CD14-positive monocyte (primary cell): ENCODE measurements at regions not wholly inside any gene's neighbourhood (a gene's known extent, or its start where the extent isn't known, plus 50 kb on each side); places are given as distances from the start of the nearest gene placed in this dataset.

ENCODE experiments used
- DNase-seq, 3 donors: peaks; one replicate each; pipeline ENCODE4 v3.0.0-alpha.2; 2011 to 2022
- H2AFZ ChIP-seq: 2 replicates; pipeline ENCODE4 v1.6.0; 2012; ENCODE audit warnings: mild to moderate bottlenecking, low read depth, low read length, inconsistent platforms; ENCODE audit not compliant: insufficient read depth, poor library complexity, severe bottlenecking
- H3K27ac ChIP-seq, 2 donors: 1 replicate in 1 of 2; 2 replicates in 1 of 2; pipeline ENCODE4 v1.5.1; 2012 to 2013; ENCODE audit warnings: low read length in 2 of 2, control low read depth in 1 of 2, inconsistent platforms in 1 of 2, low read depth in 1 of 2, mild to moderate bottlenecking in 1 of 2
- H3K27me3 ChIP-seq, 2 donors: one replicate each; pipeline versions ENCODE4 v1.6.0 to v1.6.1; 2011 to 2013; ENCODE audit warnings: low read length in 2 of 2; ENCODE audit not compliant: control insufficient read depth in 2 of 2, insufficient read depth in 2 of 2
- H3K36me3 ChIP-seq, 2 donors: replicated peaks in 1 of 2; 1 replicate in 1 of 2; 2 replicates in 1 of 2; pipeline versions ENCODE4 v1.5.1 to v1.6.1; 2012 to 2013; ENCODE audit warnings: low read length in 2 of 2, control low read depth in 1 of 2, inconsistent platforms in 1 of 2, mild to moderate bottlenecking in 1 of 2; ENCODE audit not compliant: insufficient read depth in 2 of 2, control insufficient read depth in 1 of 2
- H3K4me1 ChIP-seq, 2 donors: 1 replicate in 1 of 2; 2 replicates in 1 of 2; pipeline versions ENCODE4 v1.5.1 to v1.6.1; 2012 to 2013; ENCODE audit warnings: low read length in 2 of 2, control low read depth in 1 of 2, inconsistent platforms in 1 of 2, mild to moderate bottlenecking in 1 of 2, moderate library complexity in 1 of 2; ENCODE audit not compliant: insufficient read depth in 2 of 2, control insufficient read depth in 1 of 2
- H3K4me2 ChIP-seq: replicated peaks from 2 replicates; pipeline ENCODE3; 2012; ENCODE audit warnings: low read length, moderate library complexity, mild to moderate bottlenecking; ENCODE audit not compliant: poor library complexity, severe bottlenecking; ENCODE audit errors: extremely low read depth
- H3K4me3 ChIP-seq, 3 experiments: fragments of 200-600 bp in 1 of 3; sonication (generic) in 1 of 3; replicated peaks in 1 of 3; 1 replicate in 2 of 3; 2 replicates in 1 of 3; pipeline ENCODE4 v1.5.1; 2011 to 2013; ENCODE audit warnings: low read length in 3 of 3, mild to moderate bottlenecking in 3 of 3, control low read depth in 2 of 3, low read depth in 2 of 3, inconsistent platforms in 1 of 3, moderate library complexity in 1 of 3
- H3K79me2 ChIP-seq: 2 replicates; pipeline ENCODE4 v1.6.0; 2012; ENCODE audit warnings: mild to moderate bottlenecking, control low read depth, inconsistent platforms, low read length, moderate library complexity; ENCODE audit not compliant: insufficient read depth
- H3K9ac ChIP-seq: 2 replicates; pipeline ENCODE4 v1.6.0; 2017; ENCODE audit warnings: low read length, mild to moderate bottlenecking; ENCODE audit not compliant: insufficient read depth, poor library complexity, severe bottlenecking
- H3K9me3 ChIP-seq, 2 donors: replicated peaks in 1 of 2; 1 replicate in 1 of 2; 2 replicates in 1 of 2; pipeline versions ENCODE4 v1.5.1 to v1.6.1; 2012 to 2013; ENCODE audit warnings: low read length in 2 of 2, control low read depth in 1 of 2; ENCODE audit not compliant: control insufficient read depth in 1 of 2, insufficient read depth in 1 of 2
- H4K20me1 ChIP-seq: 2 replicates; pipeline ENCODE4 v1.6.0; 2012; ENCODE audit warnings: mild to moderate bottlenecking, low read length, control low read depth, moderate library complexity; ENCODE audit not compliant: insufficient read depth
- H3K27ac Mint-ChIP-seq, 7 donors: one replicate each; pipeline ENCODE4 v1.8.0; 2020; ENCODE audit warnings: mild to moderate bottlenecking in 7 of 7, mixed read lengths in 7 of 7, moderate library complexity in 6 of 7, inconsistent platforms in 2 of 7
- H3K27me3 Mint-ChIP-seq, 3 donors: one replicate each; pipeline ENCODE4 v1.8.0; 2021 to 2022; ENCODE audit warnings: low read depth in 3 of 3, mild to moderate bottlenecking in 3 of 3, mixed read lengths in 3 of 3, moderate library complexity in 3 of 3, inconsistent platforms in 1 of 3
- H3K36me3 Mint-ChIP-seq, 2 donors: one replicate each; pipeline ENCODE4 v1.8.0; 2020; ENCODE audit warnings: mixed read lengths in 2 of 2, inconsistent platforms in 1 of 2, mild to moderate bottlenecking in 1 of 2
- H3K4me1 Mint-ChIP-seq: one replicate; pipeline ENCODE4 v1.8.0; 2020; ENCODE audit warnings: mild to moderate bottlenecking, mixed read lengths
- H3K4me3 Mint-ChIP-seq, 2 donors: one replicate each; pipeline ENCODE4 v1.8.0; 2020; ENCODE audit warnings: mild to moderate bottlenecking in 2 of 2, mixed read lengths in 2 of 2, moderate library complexity in 1 of 2
- H3K9me3 Mint-ChIP-seq, 7 donors: one replicate each; pipeline ENCODE4 v1.8.0; 2020 to 2022; ENCODE audit warnings: mixed read lengths in 7 of 7, mild to moderate bottlenecking in 6 of 7, moderate library complexity in 6 of 7, inconsistent platforms in 2 of 7
- CTCF ChIP-seq: fragments of 200-600 bp; IDR thresholded peaks from one replicate; pipeline ENCODE4 v1.8.0; 2022; ENCODE audit warnings: antibody characterized with exemption, mild to moderate bottlenecking
- WGBS: methylation state at CpG from one replicate; pipeline ENCODE4 v1.1.5; 2013; ENCODE audit warnings: missing lambda C conversion rate; ENCODE audit not compliant: insufficient coverage; 5-methylcytosine and 5-hydroxymethylcytosine counted together
- intact Hi-C, 2 donors: fragments of 100-400 bp; cut with micrococcal nuclease; formaldehyde crosslinking; loops; one replicate each; pipeline versions ENCODE4 v1.15.0 to v1.15.1; 2023

GRCh38 chr5:89613222-89613956 lies 730.4 kb upstream of the MEF2C start:
- H3K9ac ChIP-seq, result no peak overlapping the region
- H3K27me3 ChIP-seq, result no peaks in the 10 kb centered on the region
- no peaks in the 10 kb centered on the region for H3K4me1 Mint-ChIP-seq
- H3K4me2 ChIP-seq, result no peak overlapping the region
- no peaks in the 10 kb centered on the region for H3K4me1 ChIP-seq
- H3K4me3 ChIP-seq, result no peak overlapping the region
- no peak overlapping the region for H3K4me3 Mint-ChIP-seq
- H3K36me3 Mint-ChIP-seq, result no peaks in the 10 kb centered on the region
- TF ChIP-seq CTCF, result no peak
- H4K20me1 ChIP-seq, result no peaks in the 10 kb centered on the region
- H3K27ac ChIP-seq, result no peak overlapping the region
- intact Hi-C loops, result no loop called here
- no peak overlapping the region for H3K27ac Mint-ChIP-seq
- no peak for DNase-seq
- H3K9me3 Mint-ChIP-seq, result peaks cover 0 to 7% (median 3%) of the 10 kb centered on the region in 7 donors
- no peaks in the 10 kb centered on the region for H3K9me3 ChIP-seq
- no peaks in the 10 kb centered on the region for H3K36me3 ChIP-seq
- no peaks in the 10 kb centered on the region for H3K79me2 ChIP-seq
- H3K27me3 Mint-ChIP-seq, result peaks cover 0 to 2% (median 0%) of the 10 kb centered on the region in 3 donors
- H2AFZ ChIP-seq, result no peak overlapping the region
- WGBS, result no CpG with 5 or more reads among the region's 3 CpGs

GRCh38 chr5:89606939-89607534 lies 724.1 kb upstream of the MEF2C start:
- peaks cover 0 to 4% (median 0%) of the 10 kb centered on the region in 3 donors for H3K27me3 Mint-ChIP-seq
- no peaks in the 10 kb centered on the region for H3K36me3 Mint-ChIP-seq
- Histone ChIP-seq H3K4me3 (no peak overlapping the region), H3K4me1 (no peaks in the 10 kb centered on the region), H4K20me1 (no peaks in the 10 kb centered on the region), H3K9me3 (no peaks in the 10 kb centered on the region), H3K9ac (no peak overlapping the region), H3K79me2 (no peaks in the 10 kb centered on the region), H2AFZ (no peak overlapping the region), H3K4me2 (no peak overlapping the region), H3K27ac (no peak overlapping the region), H3K27me3 (no peaks in the 10 kb centered on the region), H3K36me3 (no peaks in the 10 kb centered on the region)
- H3K4me3 Mint-ChIP-seq, result no peak overlapping the region
- WGBS, result no CpG with 5 or more reads among the region's 4 CpGs
- peaks cover 0 to 5% (median 3%) of the 10 kb centered on the region in 7 donors for H3K9me3 Mint-ChIP-seq
- H3K4me1 Mint-ChIP-seq, result no peaks in the 10 kb centered on the region
- no peak for DNase-seq
- intact Hi-C loops, result no loop called here
- H3K27ac Mint-ChIP-seq, result no peak overlapping the region
- TF ChIP-seq CTCF, result no peak
